NCI-H128 (cell line): ENCODE measurements at regions not wholly inside any gene's neighbourhood (a gene's known extent, or its start where the extent isn't known, plus 50 kb on each side); places are given as distances from the start of the nearest gene placed in this dataset.

Source experiments
- DNase-seq: peaks from one replicate; lab custom pipeline; 2025; ENCODE audit not compliant: unreplicated experiment; lab: John Stamatoyannopoulos, UW

DNA sequence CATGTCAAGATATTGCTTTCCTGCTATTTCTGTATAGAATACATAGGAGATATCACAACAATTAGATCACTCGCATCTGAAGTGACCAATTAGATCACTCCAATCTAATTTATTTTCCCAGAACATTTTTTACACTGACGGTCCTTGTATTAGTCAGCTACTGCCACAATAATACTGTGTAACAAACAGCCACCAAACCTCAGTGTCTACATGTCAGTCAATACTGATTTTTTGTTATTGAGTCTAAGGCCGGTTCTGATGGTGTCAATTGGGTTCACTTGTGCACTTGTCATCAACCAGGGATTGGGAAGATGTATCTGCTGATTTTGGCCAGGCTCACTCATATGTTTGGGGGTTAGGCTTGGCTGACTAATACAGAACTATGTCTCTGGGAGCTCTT is 275.9 kb upstream of the NFE2L3 start:
- no peak for DNase-seq

DNA sequence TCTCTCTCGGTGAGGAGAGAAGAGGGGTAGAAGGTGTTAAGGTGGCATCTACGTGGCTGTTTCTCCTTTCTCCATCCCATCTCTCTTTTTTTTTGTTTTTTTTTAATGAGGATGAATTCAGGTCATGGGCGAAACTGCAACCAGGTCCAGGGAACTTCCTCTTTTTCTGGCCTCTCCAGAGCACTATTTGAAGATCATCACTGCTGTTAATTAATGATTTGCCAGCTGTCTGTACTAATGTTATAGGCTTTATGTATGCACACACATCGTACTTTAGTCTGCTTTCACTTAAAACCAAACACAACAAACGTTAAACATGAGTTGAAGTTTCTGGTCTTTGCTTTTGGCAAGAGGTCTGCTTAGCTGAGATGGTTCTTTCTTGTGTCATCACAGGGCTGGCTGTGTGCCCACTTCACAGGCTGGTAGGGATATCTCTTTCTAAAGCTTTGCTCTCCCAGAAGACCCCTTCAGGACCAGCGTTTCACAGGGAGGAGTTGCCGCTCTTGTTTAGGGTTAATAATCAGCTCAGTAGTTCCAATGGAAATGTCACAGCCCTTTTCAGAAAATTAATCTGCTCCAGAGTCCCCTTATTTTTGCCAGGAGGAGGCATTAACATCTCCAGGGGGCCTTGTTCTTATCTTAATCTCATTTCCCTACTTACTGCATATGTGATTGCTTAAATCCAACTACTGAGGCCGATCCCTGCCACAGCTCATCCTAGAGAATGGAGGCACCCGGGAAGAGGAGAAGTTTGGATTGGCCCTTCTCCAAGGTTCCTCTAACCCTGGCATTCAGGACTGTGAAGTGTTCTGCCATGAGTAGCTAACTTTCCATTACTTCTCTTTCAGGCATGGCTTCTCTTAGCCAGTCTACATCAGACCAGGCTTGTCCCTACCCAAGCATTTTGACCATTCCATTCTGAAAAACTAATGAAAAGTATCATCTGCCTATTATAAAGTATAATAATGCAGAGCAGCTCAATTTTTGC is 273.9 kb upstream of the NFE2L3 start:
- no peak for DNase-seq

DNA sequence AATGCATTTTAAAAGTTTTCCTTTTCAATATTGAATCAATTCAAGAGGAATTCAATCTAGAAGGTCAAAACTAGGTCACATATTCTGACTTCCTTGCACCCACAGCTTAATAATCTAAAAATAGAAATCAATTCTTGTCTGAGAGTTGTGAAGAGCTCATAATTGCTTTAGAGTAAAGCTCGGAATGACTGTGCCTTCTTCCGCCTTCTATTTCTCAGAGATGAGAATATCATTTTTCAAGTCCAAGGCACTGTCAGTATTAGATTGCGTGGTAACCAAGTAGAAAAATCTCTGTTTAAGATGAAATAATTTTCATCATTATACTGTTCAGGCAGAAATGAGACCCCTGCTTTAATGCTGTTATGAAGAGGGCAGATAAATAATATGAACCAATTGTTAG is 272.2 kb upstream of the NFE2L3 start:
- no peak for DNase-seq

DNA sequence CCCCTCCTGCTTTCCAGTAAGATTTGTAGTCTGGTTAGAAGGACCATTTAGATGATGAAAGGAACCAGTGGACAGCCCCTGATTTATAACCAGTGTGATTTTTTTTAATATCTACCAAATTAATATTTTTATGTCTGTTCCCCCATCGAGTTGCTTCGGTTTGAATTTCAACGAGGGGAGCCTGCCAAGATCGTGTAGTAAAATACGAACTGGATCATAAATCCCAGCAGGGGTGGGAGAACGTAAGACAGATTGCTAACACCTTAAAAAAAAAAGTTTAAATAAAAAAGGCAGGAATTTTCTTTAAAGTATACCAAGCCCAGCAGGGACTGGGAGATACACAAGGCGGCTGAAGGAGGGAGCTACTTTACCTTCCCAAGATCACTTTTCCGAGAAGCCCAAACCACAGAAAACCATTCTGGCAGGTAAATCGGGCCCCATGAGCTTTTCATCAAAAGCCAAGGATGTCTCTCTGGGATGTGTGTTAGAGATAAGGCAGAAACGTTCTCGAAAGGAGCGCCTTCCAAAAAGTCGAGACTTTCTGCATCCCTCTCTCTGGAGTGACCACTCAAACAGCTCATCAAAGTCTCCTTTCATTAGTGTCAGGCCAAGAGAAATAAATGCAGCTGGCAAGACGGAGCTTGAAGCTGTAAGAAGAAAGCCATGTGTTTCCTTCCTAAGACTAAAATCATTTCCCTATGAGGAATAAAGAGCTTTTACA is 270.5 kb upstream of the NFE2L3 start:
- DNase-seq: no peak

DNA sequence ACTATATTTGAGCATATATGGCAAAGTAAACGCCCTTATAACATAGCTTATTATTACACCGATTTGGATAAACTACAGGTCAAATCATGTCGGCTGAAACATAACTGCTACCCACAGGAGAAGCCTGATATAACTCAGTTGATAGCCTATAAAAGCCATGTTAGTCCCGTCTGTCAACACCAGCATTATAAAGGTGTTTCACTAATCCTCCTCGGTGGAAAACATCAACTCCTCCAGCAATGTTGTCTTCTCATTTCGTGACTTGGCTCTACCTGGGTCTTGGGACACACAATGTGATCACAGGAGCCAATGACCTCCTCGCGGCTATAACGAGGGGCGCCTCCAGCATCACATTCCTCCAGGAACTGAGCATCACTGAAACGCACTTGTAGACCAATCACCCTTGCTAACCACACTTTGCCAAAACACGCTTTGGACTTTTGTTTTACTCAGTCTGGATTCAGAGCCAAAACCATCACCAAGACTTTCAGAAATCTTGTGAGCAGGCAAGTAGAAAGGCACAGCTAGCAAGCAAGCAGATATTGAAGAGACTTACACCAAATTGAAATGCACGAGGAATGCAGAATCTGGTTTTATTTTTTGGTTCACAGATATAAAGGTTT is 269.7 kb upstream of the NFE2L3 start:
- no peak for DNase-seq

DNA sequence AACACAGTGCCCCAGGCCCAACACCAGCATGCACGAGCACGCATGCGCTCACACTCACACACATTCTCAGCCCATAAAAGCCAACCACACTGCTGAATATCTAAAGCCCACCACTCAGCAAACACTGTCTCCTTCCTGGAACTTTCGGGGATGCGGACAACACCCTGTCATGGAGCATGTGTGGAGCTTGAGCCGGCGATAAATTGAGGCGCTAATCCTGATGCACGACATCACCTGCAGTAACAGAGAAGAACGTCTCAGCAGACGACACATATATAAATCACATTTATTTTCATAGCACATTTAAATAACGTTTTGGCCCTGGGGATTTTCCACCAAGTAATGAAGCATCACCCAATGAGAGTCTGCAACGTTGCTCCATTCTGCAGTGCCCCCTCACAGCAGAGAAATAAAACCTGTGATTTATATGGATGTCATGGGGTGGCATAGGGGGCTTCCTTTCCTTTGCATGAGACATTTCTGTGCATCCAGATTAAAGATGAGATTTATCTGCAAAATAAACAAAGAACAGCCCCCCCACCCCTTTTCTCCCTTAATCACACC is 267.7 kb upstream of the NFE2L3 start:
- DNase-seq: no peak

DNA sequence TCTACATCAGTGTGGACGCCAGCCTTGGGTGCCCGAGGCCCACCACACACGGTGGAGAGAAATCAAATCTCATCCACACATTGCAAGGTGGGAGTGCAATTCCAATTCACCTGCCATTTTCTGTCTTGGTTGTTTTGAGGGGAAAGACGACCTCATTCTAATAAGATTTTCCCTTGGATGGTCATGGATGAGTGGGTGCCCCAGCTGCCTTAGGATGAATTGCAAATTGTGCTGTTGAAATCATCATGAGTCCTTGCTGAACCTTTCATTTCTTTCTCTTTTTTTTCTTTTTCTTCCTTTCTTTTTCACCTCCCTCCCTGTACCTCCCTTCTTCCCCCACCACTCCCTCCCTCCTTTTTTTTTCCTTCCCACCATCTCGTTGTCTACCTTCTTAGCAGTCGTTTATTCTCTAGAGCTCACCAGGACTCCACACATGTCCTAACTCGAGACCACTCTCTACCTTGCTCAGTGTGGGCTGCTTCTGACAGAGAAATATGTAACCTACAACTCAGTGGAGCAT is 266.9 kb upstream of the NFE2L3 start:
- DNase-seq: no peak

DNA sequence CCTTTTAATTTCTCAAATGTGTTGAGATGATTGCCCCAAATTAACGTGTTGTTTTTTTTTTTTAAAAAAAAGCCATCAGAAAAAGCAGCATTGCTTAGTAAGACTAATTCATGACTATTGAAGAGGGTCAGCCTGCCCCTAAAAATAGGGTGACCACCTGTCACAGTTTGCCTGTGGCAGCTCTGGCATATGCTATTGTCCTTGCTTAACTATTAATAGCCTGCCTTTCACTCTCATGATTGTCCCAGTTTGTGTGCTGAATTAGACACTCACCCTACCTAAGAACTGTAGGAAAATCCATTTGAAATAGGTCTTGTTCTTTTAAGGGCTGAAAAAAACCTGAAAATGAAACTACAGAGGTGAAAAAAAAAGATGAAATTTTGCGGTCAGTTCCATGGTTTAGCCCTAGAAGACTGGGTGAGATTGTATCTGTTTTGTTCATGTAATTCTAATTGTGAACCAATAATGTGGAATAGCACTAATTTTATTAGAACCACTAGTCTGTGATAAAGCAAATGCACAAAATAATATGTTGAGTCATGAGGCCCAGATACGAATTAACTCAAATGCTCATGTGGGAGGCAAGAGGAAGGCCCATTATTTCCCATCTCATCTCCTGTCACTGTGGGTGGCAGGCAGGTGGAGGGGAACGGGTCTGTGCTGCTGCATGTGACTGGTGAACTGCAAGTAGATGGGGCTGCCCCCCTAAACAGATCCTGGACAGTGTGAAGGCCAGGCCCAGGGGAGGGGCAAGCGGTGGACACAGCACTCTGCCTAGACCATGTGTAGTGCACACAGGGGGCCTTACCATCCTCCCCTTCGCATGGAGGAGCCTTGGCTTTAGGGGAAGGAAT is 265.4 kb upstream of the NFE2L3 start:
- no peak for DNase-seq

DNA sequence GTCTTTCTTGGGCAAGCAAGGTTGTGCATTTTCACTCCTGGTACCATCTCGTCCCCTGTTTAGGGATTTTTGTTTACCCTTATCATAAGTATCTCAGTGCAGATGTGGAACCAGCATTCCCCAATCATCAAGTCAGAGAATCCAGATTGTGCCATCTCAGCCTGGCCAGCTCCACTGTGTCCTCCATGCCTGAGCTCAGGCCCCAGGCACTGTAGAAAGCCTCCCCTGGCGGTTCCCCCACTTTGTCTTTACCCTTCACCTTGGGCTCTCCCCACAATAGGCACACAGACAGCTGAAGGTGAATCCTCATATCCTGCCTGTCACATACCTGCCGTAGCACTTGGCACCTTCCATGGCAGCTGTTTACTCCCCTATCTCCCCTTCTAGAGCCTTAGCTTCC is 264.7 kb upstream of the NFE2L3 start:
- DNase-seq: no peak

DNA sequence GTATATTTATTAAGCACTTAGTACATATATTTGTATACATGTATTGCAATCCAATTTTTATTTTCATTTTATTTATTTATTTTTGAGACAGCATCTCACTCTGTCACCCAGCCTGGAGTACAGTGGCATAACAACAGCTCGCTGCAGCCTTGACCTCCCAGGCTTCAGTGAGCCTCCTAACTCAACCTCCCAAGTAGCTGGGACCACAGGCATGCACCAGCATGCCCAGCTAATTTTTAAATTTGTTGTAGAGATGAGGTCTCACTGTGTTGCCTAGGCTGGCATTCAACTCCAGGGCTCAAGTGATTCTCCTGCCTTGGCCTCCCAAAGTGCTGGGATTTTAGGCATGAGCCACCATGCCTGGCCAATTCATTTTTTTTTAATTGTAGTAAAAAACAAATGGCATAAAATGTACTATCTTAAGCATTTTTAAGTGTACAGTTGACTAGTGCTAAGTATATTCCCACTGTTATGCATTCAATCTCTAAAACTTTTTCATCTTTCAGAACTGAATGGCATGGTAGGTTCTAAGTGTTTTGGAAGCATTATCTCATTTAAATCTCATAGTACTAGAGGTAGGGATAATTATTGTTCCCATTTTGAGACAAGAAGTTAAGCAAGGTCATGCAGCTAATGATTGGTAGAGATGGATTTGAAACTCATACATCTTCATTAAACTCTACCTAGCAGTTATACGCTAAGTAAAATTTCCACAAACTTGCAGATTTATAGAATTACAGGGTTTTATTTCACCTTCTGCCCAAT is 264.0 kb upstream of the NFE2L3 start:
- DNase-seq: no peak

DNA sequence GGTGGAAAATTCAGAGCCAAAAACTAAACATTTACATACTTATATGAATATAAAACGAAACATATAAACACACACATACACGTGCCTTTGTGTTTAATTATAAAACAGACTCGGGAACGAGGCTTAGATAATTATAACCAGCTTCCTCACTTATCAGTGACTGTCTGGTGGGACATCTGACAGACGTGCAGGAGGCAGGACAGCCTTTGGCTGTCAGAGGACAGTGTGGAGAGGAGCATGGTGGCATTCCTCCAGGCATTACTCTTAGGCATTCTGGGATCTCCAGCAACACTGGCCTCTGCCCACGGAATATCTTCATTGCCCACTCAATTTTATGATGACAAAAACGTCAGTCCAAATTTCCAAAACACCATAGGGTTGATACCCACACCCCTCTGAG is 262.2 kb upstream of the NFE2L3 start:
- DNase-seq: no peak

DNA sequence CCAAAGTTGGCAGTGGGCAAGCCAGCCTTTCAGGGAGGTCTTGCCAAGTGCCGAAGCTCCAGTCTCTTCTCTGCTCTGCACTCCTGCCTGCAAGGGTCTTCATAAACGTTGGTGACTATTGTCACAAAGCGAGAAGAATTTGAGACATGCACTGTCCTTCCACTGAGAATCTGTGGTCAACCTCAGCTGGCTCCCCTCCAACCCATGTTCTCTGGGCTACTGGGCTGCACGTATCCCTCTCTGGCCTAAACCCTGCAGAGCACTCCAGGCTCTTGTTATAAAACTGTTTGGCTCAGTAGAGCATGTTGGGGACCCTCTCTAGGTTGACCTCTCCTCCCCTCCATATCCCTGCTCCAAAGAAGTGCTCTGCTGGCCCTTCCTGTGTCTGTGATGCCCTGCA is 260.4 kb upstream of the NFE2L3 start:
- DNase-seq: no peak

DNA sequence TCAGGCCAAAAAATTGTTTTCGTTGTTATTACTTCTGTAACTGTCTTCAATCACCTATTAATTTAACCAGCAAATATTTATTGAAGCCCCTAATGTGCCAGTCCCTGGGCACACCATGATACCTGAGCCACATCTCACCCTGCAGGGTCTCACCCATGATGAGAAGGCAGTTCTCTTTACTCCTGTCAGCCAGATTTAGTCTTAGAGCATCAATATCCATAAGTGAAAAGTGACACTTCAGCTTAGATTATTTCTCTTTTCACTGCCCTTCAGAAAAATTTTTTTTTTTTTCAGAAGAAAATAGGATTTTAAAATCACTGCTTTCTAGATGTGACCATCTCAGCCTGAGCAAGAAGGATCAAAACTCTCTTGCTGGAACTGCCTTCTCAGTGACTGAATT is 258.6 kb upstream of the NFE2L3 start:
- no peak for DNase-seq

DNA sequence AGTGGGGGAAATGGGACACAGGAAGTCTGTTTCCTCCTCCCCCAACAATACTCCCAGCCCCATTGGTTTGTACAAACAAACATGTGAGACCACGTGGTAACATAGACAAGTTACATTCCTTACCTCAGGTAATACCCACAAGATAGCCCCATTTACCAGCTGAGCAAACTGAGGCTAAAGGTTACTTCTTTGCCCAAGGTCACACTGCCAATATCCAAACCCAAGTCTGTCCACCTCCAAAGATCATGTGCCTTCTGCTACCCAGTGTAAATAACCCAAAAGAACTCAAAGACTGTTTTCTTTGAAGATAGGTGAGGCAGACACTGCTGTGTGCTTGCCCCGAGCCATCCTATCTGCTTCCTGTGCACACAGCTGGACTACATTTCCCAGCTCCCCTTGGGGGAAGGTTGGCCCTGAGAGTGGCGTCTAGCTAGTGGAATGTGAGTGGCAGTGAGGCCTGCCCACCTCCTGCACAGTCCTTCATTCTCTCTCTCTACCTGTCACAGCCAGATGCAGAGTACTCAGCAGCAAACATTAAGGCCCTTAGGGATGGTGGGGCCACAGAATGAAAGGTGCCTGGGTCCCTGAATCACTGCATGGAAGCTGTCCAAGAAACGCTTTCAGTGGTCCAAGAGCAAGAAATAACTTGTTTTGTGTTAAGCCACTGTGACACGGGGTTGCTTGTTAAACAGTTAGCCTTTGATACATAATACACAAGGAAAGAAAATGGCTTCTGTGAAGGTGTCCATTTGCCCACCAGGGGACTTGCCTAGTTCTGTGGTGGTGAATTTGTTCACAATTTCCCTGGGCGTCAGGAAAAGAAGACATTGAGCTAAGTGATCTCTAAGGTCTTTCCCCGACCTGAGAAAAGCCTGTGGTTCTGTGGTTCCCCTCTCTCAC is 257.7 kb upstream of the NFE2L3 start:
- DNase-seq: no peak

DNA sequence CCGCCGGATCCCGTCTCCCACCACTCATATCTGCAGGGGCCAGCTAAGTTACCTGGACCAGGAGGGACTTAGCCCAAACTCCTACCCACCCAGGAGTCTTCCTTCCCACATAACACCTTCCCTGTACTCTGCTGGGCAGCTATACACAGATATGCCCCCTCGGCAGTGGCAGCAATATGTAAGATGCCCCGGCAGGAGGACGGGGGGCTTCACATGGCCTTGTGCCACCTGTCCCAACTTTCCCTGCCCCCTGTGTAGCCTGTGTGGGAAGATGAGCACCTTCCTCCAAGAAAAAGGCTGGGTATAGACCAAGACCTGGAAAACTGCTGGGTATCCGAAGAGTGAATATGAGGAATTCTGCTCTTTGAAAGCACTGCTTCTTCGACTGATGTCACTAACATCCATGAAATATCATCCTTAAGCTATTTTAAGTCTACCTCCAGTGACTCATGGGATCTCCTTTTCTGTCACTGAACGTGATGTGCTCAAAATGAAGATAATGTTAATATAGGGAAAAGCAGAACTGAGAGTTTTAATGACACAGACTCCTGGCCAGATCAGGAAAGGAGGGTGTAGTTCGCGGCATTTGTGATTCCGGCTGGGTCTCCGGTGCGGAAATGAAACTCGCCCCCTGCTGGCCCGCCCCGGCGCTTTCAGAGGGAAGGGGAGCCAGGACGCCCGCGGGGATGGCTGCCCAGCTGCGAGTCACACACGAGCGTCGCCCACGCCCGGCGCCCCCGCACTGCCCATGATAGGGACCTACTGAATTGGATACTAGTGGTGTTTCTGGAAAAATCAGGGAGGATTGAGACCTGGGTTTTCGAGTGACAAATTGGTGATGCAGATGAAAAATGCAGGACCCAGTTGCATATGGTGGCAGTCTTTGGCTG is 256.9 kb upstream of the NFE2L3 start:
- DNase-seq: no peak

DNA sequence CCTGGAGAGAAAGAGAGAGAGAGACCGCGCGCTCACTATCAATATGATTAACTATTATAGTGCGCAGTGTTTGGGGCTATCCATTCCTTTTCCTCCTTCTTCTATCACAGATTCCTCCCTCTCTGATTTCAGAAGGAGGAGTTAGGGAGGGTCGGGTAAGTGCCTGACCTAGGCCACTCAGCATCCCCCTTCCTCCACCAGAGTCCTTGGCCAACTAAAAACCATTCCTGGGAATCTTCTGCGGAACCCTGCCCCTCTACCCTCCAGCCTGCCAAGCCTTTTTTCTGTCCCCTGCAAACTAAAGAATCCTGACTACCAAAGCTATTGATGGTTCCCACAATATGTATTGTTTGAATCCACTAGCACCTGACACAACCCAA is 256.2 kb upstream of the NFE2L3 start:
- DNase-seq: no peak

DNA sequence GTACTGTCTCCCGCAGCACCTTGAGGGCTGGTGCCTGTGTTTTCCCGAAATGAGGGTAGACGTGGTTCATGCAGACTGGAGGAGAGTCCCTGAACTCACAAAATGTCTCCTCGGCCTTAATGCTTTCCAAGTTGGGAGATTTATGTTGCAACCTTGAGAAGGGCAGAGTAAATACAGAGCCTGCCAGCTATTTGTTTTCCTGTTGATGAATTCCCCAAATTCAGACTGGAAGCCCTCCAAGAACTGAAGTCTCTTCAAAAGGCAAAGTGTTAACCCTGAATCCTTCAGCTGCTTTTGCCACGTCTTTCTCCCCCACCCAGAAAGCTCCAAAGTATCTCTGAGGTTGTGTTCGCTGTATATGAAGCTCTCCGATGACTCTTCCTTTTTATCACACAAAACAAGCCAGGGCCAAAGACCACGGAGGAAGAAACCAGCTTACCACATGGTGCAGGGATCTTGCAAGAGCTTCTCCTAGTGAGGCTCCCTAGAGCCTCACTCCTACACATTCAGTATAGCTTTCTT is 254.7 kb upstream of the NFE2L3 start:
- no peak for DNase-seq
